ENCODE measurements at regions not wholly inside any gene's neighbourhood (a gene's known extent, or its start where the extent isn't known, plus 50 kb on each side); places are given as distances from the start of the nearest gene placed in this dataset.

DNA sequence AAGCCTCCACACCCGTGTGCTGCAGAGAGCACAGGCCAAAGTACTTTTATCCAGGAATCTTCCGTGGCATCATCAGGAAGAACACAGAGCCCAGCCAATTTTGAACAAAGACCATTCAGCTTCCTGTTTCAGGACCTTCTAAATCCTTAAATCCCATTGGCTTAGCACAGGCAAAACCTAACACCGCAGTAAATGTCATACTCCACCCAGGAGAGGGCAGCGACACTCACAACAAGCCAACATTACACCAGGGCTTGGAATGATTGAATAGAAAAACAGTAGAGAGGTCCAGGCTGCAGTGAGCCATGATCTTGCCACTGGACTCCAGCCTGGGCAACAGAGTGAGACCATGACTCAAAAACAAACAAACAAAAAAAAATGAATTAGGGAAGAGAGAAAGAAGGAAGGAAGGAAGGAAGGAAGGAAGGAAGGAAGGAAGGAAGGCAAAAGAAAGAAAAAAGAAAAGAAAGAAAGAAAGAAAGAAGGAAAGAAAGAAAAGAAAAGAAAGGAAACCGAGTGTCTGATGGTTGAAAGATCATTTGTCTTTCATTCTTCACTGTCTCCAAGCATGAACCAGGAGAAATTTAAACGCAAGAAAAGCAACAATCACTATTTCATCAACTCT, 144.6 kb upstream of the SATB2 start:
- Mint-ChIP-seq H3K27ac (ENCODE audit: low read depth, unreplicated experiment) (no peak overlapping the region), H3K36me3 (ENCODE audit: insufficient read depth, unreplicated experiment) (no peaks in the 10 kb centered on the region), H3K4me3 (ENCODE audit: unreplicated experiment) (no peak overlapping the region), H3K9me3 (ENCODE audit: unreplicated experiment) (no peaks in the 10 kb centered on the region), H3K27me3 (ENCODE audit: insufficient read depth, unreplicated experiment) (peaks cover 42% of the 10 kb centered on the region), H3K4me1 (ENCODE audit: insufficient read depth, unreplicated experiment) (no peaks in the 10 kb centered on the region)
- TF ChIP-seq, protein P1, sequence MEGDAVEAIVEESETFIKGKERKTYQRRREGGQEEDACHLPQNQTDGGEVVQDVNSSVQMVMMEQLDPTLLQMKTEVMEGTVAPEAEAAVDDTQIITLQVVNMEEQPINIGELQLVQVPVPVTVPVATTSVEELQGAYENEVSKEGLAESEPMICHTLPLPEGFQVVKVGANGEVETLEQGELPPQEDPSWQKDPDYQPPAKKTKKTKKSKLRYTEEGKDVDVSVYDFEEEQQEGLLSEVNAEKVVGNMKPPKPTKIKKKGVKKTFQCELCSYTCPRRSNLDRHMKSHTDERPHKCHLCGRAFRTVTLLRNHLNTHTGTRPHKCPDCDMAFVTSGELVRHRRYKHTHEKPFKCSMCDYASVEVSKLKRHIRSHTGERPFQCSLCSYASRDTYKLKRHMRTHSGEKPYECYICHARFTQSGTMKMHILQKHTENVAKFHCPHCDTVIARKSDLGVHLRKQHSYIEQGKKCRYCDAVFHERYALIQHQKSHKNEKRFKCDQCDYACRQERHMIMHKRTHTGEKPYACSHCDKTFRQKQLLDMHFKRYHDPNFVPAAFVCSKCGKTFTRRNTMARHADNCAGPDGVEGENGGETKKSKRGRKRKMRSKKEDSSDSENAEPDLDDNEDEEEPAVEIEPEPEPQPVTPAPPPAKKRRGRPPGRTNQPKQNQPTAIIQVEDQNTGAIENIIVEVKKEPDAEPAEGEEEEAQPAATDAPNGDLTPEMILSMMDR (IDR thresholded peaks at IDR 0.05; ENCODE audit: unreplicated experiment): no peak
- no TSS peak for BruUV-seq (replicated peaks)
- intact Hi-C loops (cut with micrococcal nuclease): no loop called here
- DNase-seq (ENCODE audit: unreplicated experiment): peak; percentile 26
- ChIA-PET POLR2A (interaction anchor here (0.7 kb wide), 1 partner anchor 12 kb away, joined by 3 read pairs; no protein-coding TSS in a partner anchor), CTCF (no interaction called here)

DNA sequence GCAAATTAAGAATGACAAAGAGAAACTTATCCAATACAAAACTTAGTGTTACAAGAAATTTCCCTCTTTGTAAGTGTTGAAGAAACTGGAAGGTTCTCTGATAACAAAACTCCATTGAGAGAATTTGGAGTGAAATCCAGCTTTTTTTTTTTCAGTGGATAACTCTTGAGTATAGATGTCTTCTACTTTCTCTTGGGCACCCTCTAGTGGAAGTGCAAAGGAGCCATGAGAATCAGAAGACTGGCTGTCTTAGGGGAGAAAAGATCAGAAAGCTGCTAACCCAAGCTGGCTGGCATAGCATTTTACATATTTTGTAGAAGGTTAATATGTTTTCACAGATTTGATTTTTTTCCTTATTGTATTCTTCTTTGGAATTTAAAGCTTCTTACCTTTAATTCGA, 138.8 kb upstream of the SATB2 start:
- CTCF ChIA-PET: interaction anchor here (0.5 to 1.8 kb wide), 15 partner anchors 12 to 1426 kb away, joined by 3 to 11 read pairs (median 3); no protein-coding TSS in a partner anchor
- POLR2A ChIA-PET: no interaction called here
- TF ChIP-seq, protein P1 (IDR thresholded peaks at IDR 0.05; ENCODE audit: unreplicated experiment): peak; percentile 32
- intact Hi-C loops (cut with micrococcal nuclease): loop anchor here (5.0 kb wide), 1 partner anchor 1284 kb away; no protein-coding TSS in a partner anchor
- DNase-seq (ENCODE audit: unreplicated experiment): peak; percentile 60
- H3K4me1 Mint-ChIP-seq (ENCODE audit: insufficient read depth, unreplicated experiment): no peaks in the 10 kb centered on the region
- no peaks in the 10 kb centered on the region for H3K9me3 Mint-ChIP-seq (ENCODE audit: unreplicated experiment)
- no TSS peak for BruUV-seq (replicated peaks)
- H3K27me3 Mint-ChIP-seq (ENCODE audit: insufficient read depth, unreplicated experiment): peaks cover 45% of the 10 kb centered on the region
- no peak overlapping the region for H3K27ac Mint-ChIP-seq (ENCODE audit: low read depth, unreplicated experiment)
- no peak overlapping the region for H3K4me3 Mint-ChIP-seq (ENCODE audit: unreplicated experiment)
- no peaks in the 10 kb centered on the region for H3K36me3 Mint-ChIP-seq (ENCODE audit: insufficient read depth, unreplicated experiment)

- ChIA-PET POLR2A (no interaction called here), CTCF (interaction anchor here (1.7 kb wide), 1 partner anchor 1280 kb away, joined by 5 read pairs; no protein-coding TSS in a partner anchor)
- Mint-ChIP-seq H3K4me1 (ENCODE audit: insufficient read depth, unreplicated experiment) (no peaks in the 10 kb centered on the region), H3K9me3 (ENCODE audit: unreplicated experiment) (no peaks in the 10 kb centered on the region), H3K27ac (ENCODE audit: low read depth, unreplicated experiment) (no peak overlapping the region), H3K27me3 (ENCODE audit: insufficient read depth, unreplicated experiment) (peaks cover 55% of the 10 kb centered on the region), H3K36me3 (ENCODE audit: insufficient read depth, unreplicated experiment) (no peaks in the 10 kb centered on the region), H3K4me3 (ENCODE audit: unreplicated experiment) (no peak overlapping the region)
- no TSS peak for BruUV-seq (replicated peaks)
- intact Hi-C loops (cut with micrococcal nuclease): no loop called here
- TF ChIP-seq, protein P1 (IDR thresholded peaks at IDR 0.05; ENCODE audit: unreplicated experiment): no peak
- DNase-seq (ENCODE audit: unreplicated experiment): no peak
Measured at GRCh38 chr2:199594443-199594842, 136.7 kb upstream of the SATB2 start.

GRCh38 chr2:199591826-199592225, 134.1 kb upstream of the SATB2 start:
- intact Hi-C loops (cut with micrococcal nuclease): no loop called here
- H3K27me3 Mint-ChIP-seq (ENCODE audit: insufficient read depth, unreplicated experiment): peaks cover 54% of the 10 kb centered on the region
- BruUV-seq (replicated peaks): no TSS peak

More at GRCh38 chr2:199591826-199592225, 134.1 kb upstream of the SATB2 start:
- ChIA-PET CTCF (interaction anchor here (1.2 kb wide), 1 partner anchor 10 kb away, joined by 4 read pairs; no protein-coding TSS in a partner anchor), POLR2A (no interaction called here)
- TF ChIP-seq, protein P1 (IDR thresholded peaks at IDR 0.05; ENCODE audit: unreplicated experiment): no peak
- Mint-ChIP-seq H3K9me3 (ENCODE audit: unreplicated experiment) (no peaks in the 10 kb centered on the region), H3K4me1 (ENCODE audit: insufficient read depth, unreplicated experiment) (no peaks in the 10 kb centered on the region), H3K27ac (ENCODE audit: low read depth, unreplicated experiment) (no peak overlapping the region), H3K4me3 (ENCODE audit: unreplicated experiment) (no peak overlapping the region), H3K36me3 (ENCODE audit: insufficient read depth, unreplicated experiment) (no peaks in the 10 kb centered on the region)
- no peak for DNase-seq (ENCODE audit: unreplicated experiment)
